Adrenal gland (tissue), 9 donors: ENCODE measurements at regions not wholly inside any gene's neighbourhood (a gene's known extent, or its start where the extent isn't known, plus 50 kb on each side); places are given as distances from the start of the nearest gene placed in this dataset.

Experiments
- DNase-seq, 7 donors: peaks; one replicate each; pipeline ENCODE4 v3.0.0-alpha.2; 2019 to 2020
- H3K27ac ChIP-seq, 5 donors: fragments of 200-600 bp; sonication (generic) in 4 of 5; 1 replicate in 3 of 5; 2 replicates in 2 of 5; pipeline versions ENCODE4 v1.5.1 to v1.8.0; 2016 to 2020; ENCODE audit warnings: mild to moderate bottlenecking in 1 of 5
- H3K27me3 ChIP-seq: fragments of 200-600 bp; 2 replicates; pipeline ENCODE4 v1.8.0; 2021
- H3K36me3 ChIP-seq, 2 donors: fragments of 200-600 bp; replicated peaks in 1 of 2; 1 replicate in 1 of 2; 2 replicates in 1 of 2; pipeline versions ENCODE4 v1.5.1 to v1.8.0; 2018 to 2022
- H3K4me1 ChIP-seq, 2 donors: fragments of 200-600 bp; replicated peaks in 1 of 2; 1 replicate in 1 of 2; 2 replicates in 1 of 2; pipeline versions ENCODE4 v1.5.1 to v1.8.0; 2018 to 2021
- H3K4me3 ChIP-seq, 4 donors: fragments of 200-600 bp; sonication (generic) in 3 of 4; one replicate each; pipeline ENCODE4 v1.5.1; 2016 to 2018
- H3K9me3 ChIP-seq, 3 donors: fragments of 200-600 bp; sonication (generic) in 1 of 3; replicated peaks in 1 of 3; 1 replicate in 2 of 3; 2 replicates in 1 of 3; pipeline versions ENCODE4 v1.5.1 to v1.8.0; 2016 to 2021
- CTCF ChIP-seq, 6 experiments: fragments of 450-650 bp in 4 of 6; fragments of 200-600 bp in 2 of 6; sonication (generic) in 1 of 6; IDR thresholded peaks; 1 replicate in 5 of 6; 2 replicates in 1 of 6; pipeline versions ENCODE4 v1.5.1 to v1.8.0; 2016 to 2021; ENCODE audit warnings: antibody characterized with exemption in 6 of 6, mild to moderate bottlenecking in 2 of 6, moderate library complexity in 1 of 6
- POLR2A ChIP-seq, 2 donors: fragments of 450-650 bp; IDR thresholded peaks; one replicate each; pipeline ENCODE4 v1.6.1; 2017; ENCODE audit warnings: antibody characterized with exemption in 2 of 2, mild to moderate bottlenecking in 2 of 2, moderate library complexity in 1 of 2
- WGBS, 4 donors: extraction: QIAGEN DNeasy Blood & Tissue Kit in 2 of 4; methylation state at CpG; one replicate each; pipeline versions ENCODE4 v1.1.5 to v1.1.7; 2013 to 2017; 5-methylcytosine and 5-hydroxymethylcytosine counted together
- intact Hi-C, 2 donors: fragments of 100-400 bp; cut with DNase I; formaldehyde crosslinking; loops; one replicate each; pipeline versions ENCODE4 v1.14.1 to v1.15.0; 2022 to 2023
- donor health status: healthy with polysubstance abuse.
- donor health status: Bipolar disorder and iron deficiency.
- donor health status: DM: yes; HTN: yes; CAD: no.
- donor health status: DM: no; HTN: no; CAD: no.
- donor health status: DM: no; HTN: no; CAD: no.

- TF ChIP-seq CTCF (IDR thresholded peaks at IDR 0.05) (no peak), POLR2A (IDR thresholded peaks at IDR 0.05) (no peak)
- Histone ChIP-seq H3K36me3 (no peaks in the 10 kb centered on the region), H3K4me1 (no peaks in the 10 kb centered on the region), H3K4me3 (no peak overlapping the region), H3K9me3 (no peaks in the 10 kb centered on the region), H3K27ac (no peak overlapping the region), H3K27me3 (no peaks in the 10 kb centered on the region)
- 69 to 84% (median 77%) methylated on average over 4 of the region's 4 CpGs for WGBS, 4 donors
- intact Hi-C loops = no loop called here
- DNase-seq = peak in 2 of 7 donors; percentile 24 to 25
Observed at GRCh38 chr7:50185208-50185607, 92.2 kb upstream of the ZPBP start.

- 63 to 69% (median 66%) methylated on average over 11 of the region's 11 CpGs for WGBS, 4 donors
- no peaks in the 10 kb centered on the region for H3K4me1 ChIP-seq
Observed at GRCh38 chr7:50184271-50184990, 91.4 kb upstream of the ZPBP start.

GRCh38 chr7:50182759-50183158, 89.7 kb upstream of the ZPBP start:
- H3K9me3 ChIP-seq = no peaks in the 10 kb centered on the region
- no peak overlapping the region for H3K4me3 ChIP-seq
- no peak for TF ChIP-seq CTCF (IDR thresholded peaks at IDR 0.05)
- no peak for TF ChIP-seq POLR2A (IDR thresholded peaks at IDR 0.05)
- H3K27ac ChIP-seq = no peak overlapping the region
- H3K27me3 ChIP-seq = no peaks in the 10 kb centered on the region
- WGBS, 4 donors = 29 to 46% (median 40%) methylated on average over 3 of the region's 3 CpGs
- no peaks in the 10 kb centered on the region for H3K4me1 ChIP-seq
- intact Hi-C loops = no loop called here
- H3K36me3 ChIP-seq = no peaks in the 10 kb centered on the region
- DNase-seq = peak in 2 of 7 donors; percentile 30 to 49

More at GRCh38 chr7:50184271-50184990, 91.4 kb upstream of the ZPBP start:
- no peak for DNase-seq
- H3K36me3 ChIP-seq = no peaks in the 10 kb centered on the region
- intact Hi-C loops = no loop called here
- no peak overlapping the region for H3K27ac ChIP-seq
- no peaks in the 10 kb centered on the region for H3K27me3 ChIP-seq
- no peak overlapping the region for H3K4me3 ChIP-seq
- no peak for TF ChIP-seq POLR2A (IDR thresholded peaks at IDR 0.05)
- TF ChIP-seq CTCF (IDR thresholded peaks at IDR 0.05) = no peak
- no peaks in the 10 kb centered on the region for H3K9me3 ChIP-seq

- H3K27ac ChIP-seq = no peak overlapping the region
- no peaks in the 10 kb centered on the region for H3K4me1 ChIP-seq
- H3K36me3 ChIP-seq = no peaks in the 10 kb centered on the region
- WGBS, 4 donors = 53 to 65% (median 60%) methylated on average over 7 of the region's 7 CpGs
- DNase-seq = no peak
- H3K27me3 ChIP-seq = peaks cover 3% of the 10 kb centered on the region
- no peaks in the 10 kb centered on the region for H3K9me3 ChIP-seq
- intact Hi-C loops = no loop called here
- no peak overlapping the region for H3K4me3 ChIP-seq
- TF ChIP-seq CTCF (IDR thresholded peaks at IDR 0.05) = no peak
- TF ChIP-seq POLR2A (IDR thresholded peaks at IDR 0.05) = no peak
Observed at GRCh38 chr7:50181081-50181480, 88.0 kb upstream of the ZPBP start.
